Adrenal gland (tissue), 9 donors: ENCODE measurements at regions not wholly inside any gene's neighbourhood (a gene's known extent, or its start where the extent isn't known, plus 50 kb on each side); places are given as distances from the start of the nearest gene placed in this dataset.

Source experiments
- DNase-seq, 7 donors: peaks; one replicate each; pipeline ENCODE4 v3.0.0-alpha.2; 2019 to 2020
- H3K27ac ChIP-seq, 5 donors: fragments of 200-600 bp; sonication (generic) in 4 of 5; 1 replicate in 3 of 5; 2 replicates in 2 of 5; pipeline versions ENCODE4 v1.5.1 to v1.8.0; 2016 to 2020; ENCODE audit warnings: mild to moderate bottlenecking in 1 of 5
- H3K27me3 ChIP-seq: fragments of 200-600 bp; 2 replicates; pipeline ENCODE4 v1.8.0; 2021
- H3K36me3 ChIP-seq, 2 donors: fragments of 200-600 bp; replicated peaks in 1 of 2; 1 replicate in 1 of 2; 2 replicates in 1 of 2; pipeline versions ENCODE4 v1.5.1 to v1.8.0; 2018 to 2022
- H3K4me1 ChIP-seq, 2 donors: fragments of 200-600 bp; replicated peaks in 1 of 2; 1 replicate in 1 of 2; 2 replicates in 1 of 2; pipeline versions ENCODE4 v1.5.1 to v1.8.0; 2018 to 2021
- H3K4me3 ChIP-seq, 4 donors: fragments of 200-600 bp; sonication (generic) in 3 of 4; one replicate each; pipeline ENCODE4 v1.5.1; 2016 to 2018
- H3K9me3 ChIP-seq, 3 donors: fragments of 200-600 bp; sonication (generic) in 1 of 3; replicated peaks in 1 of 3; 1 replicate in 2 of 3; 2 replicates in 1 of 3; pipeline versions ENCODE4 v1.5.1 to v1.8.0; 2016 to 2021
- POLR2A ChIP-seq, 2 donors: fragments of 450-650 bp; IDR thresholded peaks; one replicate each; pipeline ENCODE4 v1.6.1; 2017; ENCODE audit warnings: antibody characterized with exemption in 2 of 2, mild to moderate bottlenecking in 2 of 2, moderate library complexity in 1 of 2
- WGBS, 4 donors: extraction: QIAGEN DNeasy Blood & Tissue Kit in 2 of 4; methylation state at CpG; one replicate each; pipeline versions ENCODE4 v1.1.5 to v1.1.7; 2013 to 2017; 5-methylcytosine and 5-hydroxymethylcytosine counted together
- intact Hi-C, 2 donors: fragments of 100-400 bp; cut with DNase I; formaldehyde crosslinking; loops; one replicate each; pipeline versions ENCODE4 v1.14.1 to v1.15.0; 2022 to 2023
- TF ChIP-seq, protein P1 (sequence below), 6 experiments: fragments of 450-650 bp in 4 of 6; fragments of 200-600 bp in 2 of 6; sonication (generic) in 1 of 6; IDR thresholded peaks; 1 replicate in 5 of 6; 2 replicates in 1 of 6; pipeline versions ENCODE4 v1.5.1 to v1.8.0; 2016 to 2021; ENCODE audit warnings: antibody characterized with exemption in 6 of 6, mild to moderate bottlenecking in 2 of 6, moderate library complexity in 1 of 6
- donor health status: healthy with polysubstance abuse.
- donor health status: Bipolar disorder and iron deficiency.
- donor health status: DM: yes; HTN: yes; CAD: no.
- donor health status: DM: no; HTN: no; CAD: no.
- donor health status: DM: no; HTN: no; CAD: no.

DNA sequence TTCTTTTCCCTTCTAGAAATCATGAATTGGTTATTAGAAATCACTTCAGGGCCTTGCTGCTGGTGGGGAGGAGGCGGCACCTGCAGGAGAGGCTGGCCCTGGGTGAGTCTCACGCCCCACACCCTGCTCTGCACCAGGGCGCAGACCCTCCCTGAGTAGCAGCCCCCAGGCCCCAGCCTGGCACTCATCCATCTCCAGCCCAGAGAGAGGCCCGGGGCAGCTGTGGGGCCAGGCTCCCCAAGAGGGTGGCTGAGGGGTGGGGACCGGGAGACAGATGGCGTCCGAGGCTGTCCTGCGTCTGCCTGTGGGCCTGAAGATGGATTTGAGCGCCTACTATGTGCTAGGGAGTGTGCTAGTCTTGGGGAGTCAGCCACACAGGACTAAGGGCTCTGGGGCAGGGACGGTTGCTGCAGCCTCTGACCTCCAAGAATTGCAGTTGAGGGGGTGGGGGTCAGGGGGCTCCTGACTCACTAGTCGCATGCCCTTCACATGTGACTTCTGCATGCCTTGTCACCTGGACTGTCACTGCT, 59.6 kb upstream of the GATA5 start:
- no peak overlapping the region for H3K27ac ChIP-seq
- no peaks in the 10 kb centered on the region for H3K9me3 ChIP-seq
- TF ChIP-seq POLR2A (IDR thresholded peaks at IDR 0.05) = no peak
- TF ChIP-seq, protein P1, sequence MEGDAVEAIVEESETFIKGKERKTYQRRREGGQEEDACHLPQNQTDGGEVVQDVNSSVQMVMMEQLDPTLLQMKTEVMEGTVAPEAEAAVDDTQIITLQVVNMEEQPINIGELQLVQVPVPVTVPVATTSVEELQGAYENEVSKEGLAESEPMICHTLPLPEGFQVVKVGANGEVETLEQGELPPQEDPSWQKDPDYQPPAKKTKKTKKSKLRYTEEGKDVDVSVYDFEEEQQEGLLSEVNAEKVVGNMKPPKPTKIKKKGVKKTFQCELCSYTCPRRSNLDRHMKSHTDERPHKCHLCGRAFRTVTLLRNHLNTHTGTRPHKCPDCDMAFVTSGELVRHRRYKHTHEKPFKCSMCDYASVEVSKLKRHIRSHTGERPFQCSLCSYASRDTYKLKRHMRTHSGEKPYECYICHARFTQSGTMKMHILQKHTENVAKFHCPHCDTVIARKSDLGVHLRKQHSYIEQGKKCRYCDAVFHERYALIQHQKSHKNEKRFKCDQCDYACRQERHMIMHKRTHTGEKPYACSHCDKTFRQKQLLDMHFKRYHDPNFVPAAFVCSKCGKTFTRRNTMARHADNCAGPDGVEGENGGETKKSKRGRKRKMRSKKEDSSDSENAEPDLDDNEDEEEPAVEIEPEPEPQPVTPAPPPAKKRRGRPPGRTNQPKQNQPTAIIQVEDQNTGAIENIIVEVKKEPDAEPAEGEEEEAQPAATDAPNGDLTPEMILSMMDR (IDR thresholded peaks at IDR 0.05) = no peak
- WGBS, 4 donors = 48 to 69% (median 60%) methylated on average over 3 to 11 of the region's 11 CpGs
- H3K36me3 ChIP-seq = no peaks in the 10 kb centered on the region
- DNase-seq = no peak
- intact Hi-C loops = no loop called here
- no peaks in the 10 kb centered on the region for H3K4me1 ChIP-seq
- no peaks in the 10 kb centered on the region for H3K27me3 ChIP-seq
- H3K4me3 ChIP-seq = no peak overlapping the region

DNA sequence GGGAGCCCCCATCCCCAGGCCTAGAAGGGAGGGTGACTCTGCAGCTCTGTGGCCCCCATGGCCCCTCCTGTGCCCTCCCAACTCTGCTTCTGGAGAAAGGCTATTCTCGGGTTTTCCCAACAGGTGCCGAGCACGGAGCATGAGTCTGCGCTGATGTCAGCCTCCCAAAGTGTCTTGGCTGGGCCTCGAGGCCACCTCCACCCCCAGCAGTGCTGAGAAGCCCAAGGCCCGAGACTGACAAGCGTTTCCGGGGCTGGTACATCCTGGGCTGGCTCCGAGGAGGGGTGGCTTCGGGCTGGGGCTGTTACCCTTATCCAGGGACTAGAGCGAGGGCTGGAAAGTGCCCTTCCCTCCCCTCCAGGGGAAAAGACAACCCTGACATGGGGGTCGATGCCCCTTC, 60.2 kb upstream of the GATA5 start:
- Histone ChIP-seq H3K27ac (no peak overlapping the region), H3K36me3 (no peaks in the 10 kb centered on the region), H3K27me3 (no peaks in the 10 kb centered on the region), H3K4me3 (no peak overlapping the region), H3K9me3 (no peaks in the 10 kb centered on the region), H3K4me1 (no peaks in the 10 kb centered on the region)
- WGBS, 4 donors = 70 to 78% (median 77%) methylated on average over 10 to 12 of the region's 12 CpGs
- intact Hi-C loops = no loop called here
- TF ChIP-seq POLR2A (IDR thresholded peaks at IDR 0.05) = no peak
- TF ChIP-seq, protein P1 (IDR thresholded peaks at IDR 0.05) = no peak
- no peak for DNase-seq

GRCh38 chr20:62536871-62537401, 61.1 kb upstream of the GATA5 start:
- no peak for TF ChIP-seq POLR2A (IDR thresholded peaks at IDR 0.05)
- TF ChIP-seq, protein P1 (IDR thresholded peaks at IDR 0.05) = no peak
- intact Hi-C loops = no loop called here
- Histone ChIP-seq H3K27me3 (peaks cover 4% of the 10 kb centered on the region), H3K36me3 (no peaks in the 10 kb centered on the region), H3K4me1 (no peaks in the 10 kb centered on the region), H3K4me3 (no peak overlapping the region), H3K9me3 (no peaks in the 10 kb centered on the region), H3K27ac (no peak overlapping the region)
- peak in 3 of 7 donors; percentile 34 to 56 (median 48) for DNase-seq
- 50 to 67% (median 62%) methylated on average over 7 to 16 of the region's 16 CpGs for WGBS, 4 donors

- TF ChIP-seq POLR2A (IDR thresholded peaks at IDR 0.05) = no peak
- intact Hi-C loops = no loop called here
- no peak overlapping the region for H3K27ac ChIP-seq
- H3K4me1 ChIP-seq = no peaks in the 10 kb centered on the region
- no peaks in the 10 kb centered on the region for H3K36me3 ChIP-seq
- peaks cover 4% of the 10 kb centered on the region for H3K27me3 ChIP-seq
- DNase-seq = no peak
- 76 to 91% (median 89%) methylated on average over 2 to 28 of the region's 28 CpGs for WGBS, 4 donors
- H3K9me3 ChIP-seq = no peaks in the 10 kb centered on the region
- no peak overlapping the region for H3K4me3 ChIP-seq
Observed at GRCh38 chr20:62537649-62538292, 62.0 kb upstream of the GATA5 start.
